GM21717 (cell line): ENCODE measurements at regions not wholly inside any gene's neighbourhood (a gene's known extent, or its start where the extent isn't known, plus 50 kb on each side); places are given as distances from the start of the nearest gene placed in this dataset.

Experiments
- ATAC-seq: cut with Tn5 transposase; IDR thresholded peaks from one replicate; pipeline ENCODE4 v1.9.1; 2021; ENCODE audit warnings: mild to moderate bottlenecking, moderate library complexity; ENCODE audit not compliant: unreplicated experiment

- no peak for ATAC-seq
Observed at GRCh38 chr10:3631701-3632330, 153.2 kb downstream of the KLF6 start.

- no peak for ATAC-seq
Observed at GRCh38 chr10:3631291-3631690, 153.7 kb downstream of the KLF6 start.

- peak; percentile 54 for ATAC-seq
Observed at GRCh38 chr10:3625959-3626751, 158.9 kb downstream of the KLF6 start.

GRCh38 chr10:3624367-3624766 is 160.6 kb downstream of the KLF6 start:
- ATAC-seq: no peak

GRCh38 chr10:3623746-3624145 is 161.3 kb downstream of the KLF6 start:
- peak; percentile 46 for ATAC-seq

- peak; percentile 57 for ATAC-seq
Observed at GRCh38 chr10:3622845-3623621, 162.0 kb downstream of the KLF6 start.

- no peak for ATAC-seq
Observed at GRCh38 chr10:3622427-3622826, 162.6 kb downstream of the KLF6 start.

GRCh38 chr10:3620818-3621217 is 164.2 kb downstream of the KLF6 start:
- ATAC-seq: no peak

- no peak for ATAC-seq
Observed at GRCh38 chr10:3619241-3619640, 165.8 kb downstream of the KLF6 start.

GRCh38 chr10:3616880-3617279 is 168.1 kb downstream of the KLF6 start:
- no peak for ATAC-seq

GRCh38 chr10:3613318-3613717 is 171.7 kb downstream of the KLF6 start:
- no peak for ATAC-seq

- no peak for ATAC-seq
Observed at GRCh38 chr10:3612183-3613001, 172.6 kb downstream of the KLF6 start.

- no peak for ATAC-seq
Observed at GRCh38 chr10:3606309-3606708, 178.7 kb downstream of the KLF6 start.

GRCh38 chr10:3605882-3606281 is 179.1 kb downstream of the KLF6 start:
- ATAC-seq: no peak

- ATAC-seq: no peak
Observed at GRCh38 chr10:3595736-3596135, 189.3 kb downstream of the KLF6 start.

- ATAC-seq: no peak
Observed at GRCh38 chr10:3593611-3594010, 191.4 kb downstream of the KLF6 start.

- no peak for ATAC-seq
Observed at GRCh38 chr10:3592424-3592823, 192.6 kb downstream of the KLF6 start.

GRCh38 chr10:3588816-3589215 is 196.2 kb downstream of the KLF6 start:
- ATAC-seq: no peak

GRCh38 chr10:3588346-3588745 is 196.7 kb downstream of the KLF6 start:
- no peak for ATAC-seq

- no peak for ATAC-seq
Observed at GRCh38 chr10:3584926-3585784, 199.9 kb downstream of the KLF6 start.
